ENCODE measurements at regions not wholly inside any gene's neighbourhood (a gene's known extent, or its start where the extent isn't known, plus 50 kb on each side); places are given as distances from the start of the nearest gene placed in this dataset.

DNA sequence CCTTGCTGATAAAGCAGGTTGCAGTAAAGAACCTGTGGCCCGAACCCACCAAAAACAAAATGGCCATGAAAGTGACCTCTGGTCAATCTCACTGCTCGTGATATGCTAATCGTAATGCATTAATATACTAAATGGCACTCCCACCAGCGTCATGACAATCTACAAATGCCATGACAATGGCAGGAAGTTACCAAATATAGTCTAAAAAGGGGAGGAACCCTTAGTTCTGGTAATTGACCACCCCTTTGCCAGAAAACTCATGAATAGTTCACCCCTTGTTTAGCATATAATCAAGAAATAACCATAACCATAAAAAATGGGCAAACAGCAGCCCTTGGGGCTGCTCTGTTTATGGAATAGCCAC lies 1139.4 kb upstream of the LRRN3 start:
- H3K27me3 ChIP-seq (ENCODE audit: control insufficient read depth, low read length): no peaks in the 10 kb centered on the region
- H3K36me3 ChIP-seq (ENCODE audit: control insufficient read depth, low read length): no peaks in the 10 kb centered on the region
- no peaks in the 10 kb centered on the region for H3K79me2 ChIP-seq (ENCODE audit: control insufficient read depth, low read length)
- H3K4me3 ChIP-seq (ENCODE audit: low read length): no peak overlapping the region
- no peak for TF ChIP-seq EZH2phosphoT487 (IDR thresholded peaks at IDR 0.05; ENCODE audit: borderline replicate concordance, low read length)
- TF ChIP-seq, protein P1, sequence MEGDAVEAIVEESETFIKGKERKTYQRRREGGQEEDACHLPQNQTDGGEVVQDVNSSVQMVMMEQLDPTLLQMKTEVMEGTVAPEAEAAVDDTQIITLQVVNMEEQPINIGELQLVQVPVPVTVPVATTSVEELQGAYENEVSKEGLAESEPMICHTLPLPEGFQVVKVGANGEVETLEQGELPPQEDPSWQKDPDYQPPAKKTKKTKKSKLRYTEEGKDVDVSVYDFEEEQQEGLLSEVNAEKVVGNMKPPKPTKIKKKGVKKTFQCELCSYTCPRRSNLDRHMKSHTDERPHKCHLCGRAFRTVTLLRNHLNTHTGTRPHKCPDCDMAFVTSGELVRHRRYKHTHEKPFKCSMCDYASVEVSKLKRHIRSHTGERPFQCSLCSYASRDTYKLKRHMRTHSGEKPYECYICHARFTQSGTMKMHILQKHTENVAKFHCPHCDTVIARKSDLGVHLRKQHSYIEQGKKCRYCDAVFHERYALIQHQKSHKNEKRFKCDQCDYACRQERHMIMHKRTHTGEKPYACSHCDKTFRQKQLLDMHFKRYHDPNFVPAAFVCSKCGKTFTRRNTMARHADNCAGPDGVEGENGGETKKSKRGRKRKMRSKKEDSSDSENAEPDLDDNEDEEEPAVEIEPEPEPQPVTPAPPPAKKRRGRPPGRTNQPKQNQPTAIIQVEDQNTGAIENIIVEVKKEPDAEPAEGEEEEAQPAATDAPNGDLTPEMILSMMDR (IDR thresholded peaks at IDR 0.05; ENCODE audit: low read depth, low read length, poor library complexity, severe bottlenecking): no peak
- H3K9me3 ChIP-seq (ENCODE audit: control insufficient read depth, insufficient read depth, low read length): no peaks in the 10 kb centered on the region
- no peak overlapping the region for H3K27ac ChIP-seq (ENCODE audit: low read depth, low read length)
- H3F3A ChIP-seq (ENCODE audit: control insufficient read depth, insufficient read depth): no peaks in the 10 kb centered on the region
- no peaks in the 10 kb centered on the region for H3K4me1 ChIP-seq (ENCODE audit: control insufficient read depth, low read length)
- no peaks in the 10 kb centered on the region for H4K20me1 ChIP-seq (ENCODE audit: control insufficient read depth, insufficient read depth, low read depth, low read length)
- no peak overlapping the region for H3K4me2 ChIP-seq (ENCODE audit: low read length)
- H3K9me2 ChIP-seq (replicated peaks; ENCODE audit: control insufficient read depth, low read length): no peaks in the 10 kb centered on the region

DNA sequence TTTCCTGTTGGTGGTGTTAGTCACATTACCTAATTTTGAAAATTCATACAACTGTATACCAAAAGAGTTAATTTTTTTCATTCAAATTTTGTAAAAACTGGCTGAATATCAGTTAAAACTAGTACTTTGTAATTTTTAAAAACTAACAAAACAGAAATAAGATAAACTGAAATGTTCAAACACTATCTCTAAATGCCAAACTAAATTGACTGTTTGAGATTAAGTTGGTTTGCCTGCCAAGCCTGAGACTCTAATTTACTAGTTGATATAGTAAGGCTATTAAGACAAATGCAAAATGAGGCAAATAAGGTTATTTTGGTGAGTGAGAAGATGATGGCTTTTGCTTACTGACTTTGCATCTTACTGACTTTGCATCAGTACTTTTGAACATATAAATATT lies 1134.9 kb upstream of the LRRN3 start:
- H3K4me3 ChIP-seq (ENCODE audit: low read length): no peak overlapping the region
- no peaks in the 10 kb centered on the region for H3K4me1 ChIP-seq (ENCODE audit: control insufficient read depth, low read length)
- TF ChIP-seq EZH2phosphoT487 (IDR thresholded peaks at IDR 0.05; ENCODE audit: borderline replicate concordance, low read length): no peak
- TF ChIP-seq, protein P1 (IDR thresholded peaks at IDR 0.05; ENCODE audit: low read depth, low read length, poor library complexity, severe bottlenecking): no peak
- H3F3A ChIP-seq (ENCODE audit: control insufficient read depth, insufficient read depth): no peaks in the 10 kb centered on the region
- no peak overlapping the region for H3K27ac ChIP-seq (ENCODE audit: low read depth, low read length)
- H4K20me1 ChIP-seq (ENCODE audit: control insufficient read depth, insufficient read depth, low read depth, low read length): no peaks in the 10 kb centered on the region
- no peak overlapping the region for H3K4me2 ChIP-seq (ENCODE audit: low read length)
- no peaks in the 10 kb centered on the region for H3K36me3 ChIP-seq (ENCODE audit: control insufficient read depth, low read length)
- no peaks in the 10 kb centered on the region for H3K9me3 ChIP-seq (ENCODE audit: control insufficient read depth, insufficient read depth, low read length)
- no peaks in the 10 kb centered on the region for H3K79me2 ChIP-seq (ENCODE audit: control insufficient read depth, low read length)
- H3K27me3 ChIP-seq (ENCODE audit: control insufficient read depth, low read length): no peaks in the 10 kb centered on the region
- H3K9me2 ChIP-seq (replicated peaks; ENCODE audit: control insufficient read depth, low read length): no peaks in the 10 kb centered on the region

DNA sequence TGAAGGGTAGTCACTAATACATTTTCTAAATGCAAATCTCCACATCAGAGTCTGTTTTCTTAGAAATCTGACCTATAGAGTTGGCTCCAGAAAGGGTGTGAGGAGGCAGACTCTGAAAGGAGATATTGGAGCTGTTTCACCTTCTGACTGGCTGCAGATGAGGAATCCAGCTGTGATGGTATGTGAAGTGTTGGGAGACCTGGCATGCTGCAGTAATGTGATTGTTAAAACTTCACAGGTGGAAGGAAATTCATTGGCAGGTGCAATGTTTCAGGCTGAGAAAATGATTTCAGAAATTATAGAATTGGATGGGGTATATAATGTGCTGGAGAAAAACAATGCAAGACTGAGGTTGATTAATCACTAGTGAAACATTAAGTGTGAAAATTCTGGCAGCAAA lies 1134.0 kb upstream of the LRRN3 start:
- TF ChIP-seq EZH2phosphoT487 (IDR thresholded peaks at IDR 0.05; ENCODE audit: borderline replicate concordance, low read length): no peak
- TF ChIP-seq, protein P1 (IDR thresholded peaks at IDR 0.05; ENCODE audit: low read depth, low read length, poor library complexity, severe bottlenecking): no peak
- H3K27me3 ChIP-seq (ENCODE audit: control insufficient read depth, low read length): no peaks in the 10 kb centered on the region
- no peak overlapping the region for H3K27ac ChIP-seq (ENCODE audit: low read depth, low read length)
- no peaks in the 10 kb centered on the region for H3K9me3 ChIP-seq (ENCODE audit: control insufficient read depth, insufficient read depth, low read length)
- no peaks in the 10 kb centered on the region for H3K9me2 ChIP-seq (replicated peaks; ENCODE audit: control insufficient read depth, low read length)
- no peaks in the 10 kb centered on the region for H4K20me1 ChIP-seq (ENCODE audit: control insufficient read depth, insufficient read depth, low read depth, low read length)
- no peaks in the 10 kb centered on the region for H3K4me1 ChIP-seq (ENCODE audit: control insufficient read depth, low read length)
- H3F3A ChIP-seq (ENCODE audit: control insufficient read depth, insufficient read depth): no peaks in the 10 kb centered on the region
- H3K4me2 ChIP-seq (ENCODE audit: low read length): no peak overlapping the region
- H3K36me3 ChIP-seq (ENCODE audit: control insufficient read depth, low read length): no peaks in the 10 kb centered on the region
- H3K79me2 ChIP-seq (ENCODE audit: control insufficient read depth, low read length): no peaks in the 10 kb centered on the region
- H3K4me3 ChIP-seq (ENCODE audit: low read length): no peak overlapping the region

DNA sequence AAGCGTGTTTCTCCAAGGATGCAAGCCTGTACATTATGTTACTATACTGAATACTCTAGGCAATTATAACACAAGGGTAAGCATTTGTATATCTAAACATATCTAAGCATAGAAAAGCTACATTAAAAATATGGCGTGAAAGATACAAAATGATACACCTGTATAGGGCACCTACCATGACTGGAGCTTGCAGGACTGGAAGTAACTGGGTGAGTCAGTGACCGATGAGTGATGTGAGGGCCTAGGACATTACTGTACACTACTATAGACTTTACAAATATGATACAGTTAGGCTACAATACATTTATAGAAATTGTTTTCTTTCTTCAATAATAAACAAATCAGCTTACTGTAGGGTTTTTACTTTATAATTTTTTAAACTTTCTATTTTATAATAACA lies 1127.2 kb upstream of the LRRN3 start:
- Histone ChIP-seq H3F3A (ENCODE audit: control insufficient read depth, insufficient read depth) (no peaks in the 10 kb centered on the region), H4K20me1 (ENCODE audit: control insufficient read depth, insufficient read depth, low read depth, low read length) (no peaks in the 10 kb centered on the region), H3K9me3 (ENCODE audit: control insufficient read depth, insufficient read depth, low read length) (no peaks in the 10 kb centered on the region), H3K27ac (ENCODE audit: low read depth, low read length) (no peak overlapping the region), H3K79me2 (ENCODE audit: control insufficient read depth, low read length) (no peaks in the 10 kb centered on the region), H3K27me3 (ENCODE audit: control insufficient read depth, low read length) (no peaks in the 10 kb centered on the region), H3K4me2 (ENCODE audit: low read length) (no peak overlapping the region), H3K36me3 (ENCODE audit: control insufficient read depth, low read length) (no peaks in the 10 kb centered on the region), H3K4me3 (ENCODE audit: low read length) (no peak overlapping the region), H3K9me2 (replicated peaks; ENCODE audit: control insufficient read depth, low read length) (no peaks in the 10 kb centered on the region; the same call in 1 of the 2 replicates), H3K4me1 (ENCODE audit: control insufficient read depth, low read length) (no peaks in the 10 kb centered on the region)
- TF ChIP-seq, protein P1 (IDR thresholded peaks at IDR 0.05; ENCODE audit: low read depth, low read length, poor library complexity, severe bottlenecking): no peak
- TF ChIP-seq EZH2phosphoT487 (IDR thresholded peaks at IDR 0.05; ENCODE audit: borderline replicate concordance, low read length): no peak
